HK-2 (cell line): ENCODE measurements at regions not wholly inside any gene's neighbourhood (a gene's known extent, or its start where the extent isn't known, plus 50 kb on each side); places are given as distances from the start of the nearest gene placed in this dataset.
"Not testable (repeated sequence)": the region's sequence is repeated elsewhere in the genome, so short reads cannot be mapped to it uniquely, and the experiment has no call there.

ENCODE experiments used
- DNase-seq: peaks from one replicate; pipeline ENCODE4 v3.0.0-alpha.2; 2018; ENCODE audit not compliant: unreplicated experiment

- DNase-seq: no peak
These were observed 92.7 kb downstream of the C12orf75 start for GRCh38 chr12:105423237-105423636.

- DNase-seq: no peak
These were observed 93.4 kb downstream of the C12orf75 start for GRCh38 chr12:105423921-105424320.

DNA sequence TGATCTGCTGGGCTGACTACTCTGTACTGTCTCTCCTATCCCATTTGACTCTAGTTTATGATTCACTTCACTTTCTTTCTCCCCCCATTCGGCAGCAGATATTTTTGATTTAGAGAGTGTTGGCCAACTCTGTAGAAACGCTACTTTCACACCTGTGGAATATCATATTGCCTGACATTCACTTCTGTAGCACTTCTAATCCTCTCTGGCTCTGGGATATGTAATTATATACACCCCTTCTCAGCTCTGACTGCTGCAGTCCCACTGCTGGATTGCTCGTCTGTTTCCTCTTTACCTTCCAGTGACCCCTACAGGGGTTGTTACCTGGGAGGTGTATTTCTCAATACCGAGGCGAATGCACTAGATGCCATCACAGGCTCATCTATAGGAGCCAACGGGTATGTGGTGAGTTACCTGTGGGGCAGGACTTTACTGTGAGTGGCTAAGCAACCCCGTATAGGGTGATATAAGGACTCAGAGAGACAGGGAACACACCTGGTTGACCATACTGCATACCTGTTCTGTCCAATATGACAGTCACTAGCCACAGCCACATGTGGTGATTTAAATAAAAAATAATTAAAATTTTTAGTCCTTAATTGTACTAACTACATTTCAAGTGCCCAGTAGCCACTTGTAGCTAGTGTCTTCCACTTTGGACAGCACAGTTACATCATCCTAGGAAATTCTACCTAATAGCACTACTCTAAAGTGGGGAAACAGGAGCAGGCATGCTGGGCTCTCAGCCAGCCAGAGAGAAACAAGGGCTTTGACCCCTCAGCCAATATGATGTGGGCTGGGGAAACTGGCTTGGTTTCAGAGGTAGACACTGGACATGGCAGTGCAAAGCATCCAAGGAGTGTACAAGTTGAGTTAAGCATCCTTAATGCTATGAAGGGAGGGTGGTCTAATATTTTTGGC, 95.0 kb downstream of the C12orf75 start:
- no peak for DNase-seq

DNA sequence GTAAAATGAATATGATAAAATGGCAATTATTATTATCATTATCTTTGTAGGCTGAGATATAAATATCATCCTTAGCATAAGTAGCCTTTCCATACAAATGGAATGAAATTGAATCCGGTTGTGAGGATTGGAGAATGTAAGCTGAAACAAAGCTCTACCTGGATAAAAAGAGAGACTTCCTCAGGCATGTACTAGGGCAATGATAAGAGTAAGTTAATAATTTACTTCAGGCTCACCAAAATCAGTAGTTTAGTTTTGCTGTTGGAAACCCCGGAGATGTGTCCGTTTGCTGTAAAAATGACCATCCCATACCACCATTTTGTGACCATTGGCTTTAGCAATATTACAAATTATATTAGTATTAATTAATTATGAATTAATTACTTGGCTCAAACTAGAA, 96.3 kb downstream of the C12orf75 start:
- DNase-seq: no peak

GRCh38 chr12:105427883-105428282, 97.4 kb downstream of the C12orf75 start:
- no peak for DNase-seq

DNA sequence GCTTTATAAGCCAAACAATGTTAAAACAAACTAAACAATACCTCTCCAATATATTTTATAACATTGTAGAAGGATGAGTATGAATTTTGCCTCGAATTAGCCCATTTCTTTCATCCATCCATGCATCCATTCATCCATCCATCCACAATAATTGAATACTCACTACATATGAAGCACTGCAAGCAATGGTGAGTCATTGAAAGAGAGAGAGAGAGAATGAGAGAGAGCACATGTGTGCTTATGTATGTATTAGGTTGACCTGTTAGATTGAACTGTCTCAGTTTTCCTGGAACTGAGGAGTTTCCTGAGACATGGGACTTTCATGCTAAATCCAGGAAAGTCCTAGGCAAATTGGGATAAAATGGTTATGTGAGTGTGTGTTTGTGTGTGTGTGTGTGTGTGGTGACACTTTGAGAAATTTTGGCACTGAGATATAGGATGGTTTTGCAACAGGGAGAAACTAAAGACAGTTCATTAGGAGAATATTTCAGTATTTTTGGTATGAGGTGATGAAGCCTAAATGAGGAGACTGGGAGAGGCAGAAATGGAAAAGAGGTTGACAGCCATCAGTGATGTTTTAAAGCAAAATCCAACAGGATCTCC, 98.4 kb downstream of the C12orf75 start:
- no peak for DNase-seq

DNA sequence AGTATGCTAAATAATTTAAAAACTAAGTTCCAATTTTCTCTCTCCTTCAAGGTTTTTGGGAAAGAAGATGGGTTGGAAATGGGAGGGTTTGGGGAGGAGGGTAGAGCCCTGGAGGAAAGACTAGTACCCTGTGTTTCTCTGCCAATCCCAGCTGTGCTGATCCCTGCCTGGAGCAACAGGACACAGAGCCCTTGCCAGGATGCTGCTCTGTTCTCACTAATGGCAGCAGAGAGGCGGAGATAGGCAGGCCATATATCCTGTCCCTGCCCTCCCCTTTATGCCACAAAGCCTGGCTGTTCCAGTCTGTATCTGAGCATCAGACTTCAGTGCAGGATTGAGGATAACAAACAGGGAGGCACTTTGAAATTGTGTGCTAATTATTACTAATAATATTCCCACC, 99.0 kb downstream of the C12orf75 start:
- DNase-seq: no peak

- no peak for DNase-seq
These were observed 101.1 kb downstream of the C12orf75 start for GRCh38 chr12:105431537-105432100.

GRCh38 chr12:105433804-105434203, 103.3 kb downstream of the C12orf75 start:
- no peak for DNase-seq

DNA sequence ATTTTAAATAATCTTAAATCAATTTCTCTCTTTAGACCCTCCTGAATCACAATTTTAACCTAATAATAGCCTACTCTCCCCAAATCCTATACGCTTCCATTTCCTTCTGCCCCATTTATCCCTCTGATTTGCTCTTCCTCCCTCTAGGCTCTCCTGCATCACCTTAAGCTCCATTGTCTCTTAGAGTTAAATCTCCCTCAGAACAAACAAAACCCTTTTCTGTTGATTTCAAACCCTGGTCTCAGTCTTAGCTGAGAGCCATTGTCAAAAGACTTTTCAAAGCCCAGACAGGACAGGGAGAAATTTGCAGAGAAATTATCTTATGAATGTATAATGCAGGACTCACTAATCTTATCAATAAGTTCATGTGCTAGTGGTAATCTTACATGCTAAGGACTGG, 106.1 kb downstream of the C12orf75 start:
- no peak for DNase-seq

GRCh38 chr12:105440037-105440664, 109.7 kb downstream of the C12orf75 start:
- no peak for DNase-seq

DNA sequence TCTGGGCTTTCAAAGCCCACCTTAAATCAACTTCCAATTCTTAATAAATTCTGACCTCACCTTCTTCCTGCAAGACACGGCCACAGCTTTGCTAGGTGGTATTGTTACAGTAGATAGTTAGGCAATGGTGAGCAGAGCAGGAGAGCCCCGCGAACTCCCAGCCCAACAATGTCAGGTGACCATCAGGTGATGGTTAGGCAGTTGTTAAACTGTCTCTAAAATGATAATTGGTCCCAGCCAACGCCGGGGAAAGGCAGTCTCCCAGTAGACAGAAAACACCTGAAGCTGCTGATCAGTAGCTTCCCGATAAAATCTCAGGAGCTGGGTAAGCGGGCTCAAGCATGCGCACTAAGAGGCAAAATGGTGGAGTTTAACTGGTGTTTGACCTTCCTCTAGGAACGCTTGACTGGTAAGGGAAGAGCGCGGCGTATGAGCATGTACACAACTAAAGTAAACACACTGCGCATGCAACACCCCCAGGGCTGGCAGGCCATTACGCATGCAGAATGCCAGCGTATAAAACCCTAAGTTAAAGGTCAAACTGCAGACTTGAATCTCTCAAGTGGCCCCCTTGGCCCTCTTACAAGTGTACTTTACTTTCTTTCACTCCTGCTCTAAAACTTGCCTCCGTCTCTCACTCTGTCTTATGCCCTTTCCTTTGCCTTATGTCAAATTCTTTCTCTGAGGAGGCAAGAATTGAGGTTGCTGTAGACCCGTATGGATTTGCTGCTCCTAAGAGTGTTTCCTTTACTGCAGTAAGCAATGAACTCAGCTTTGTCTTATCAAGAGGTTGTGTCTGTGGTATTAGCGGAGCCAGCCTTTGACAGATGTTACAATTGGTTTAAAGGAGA, 113.5 kb downstream of the C12orf75 start:
- DNase-seq: no peak

- DNase-seq: no peak
These were observed 114.2 kb downstream of the C12orf75 start for GRCh38 chr12:105444653-105445102.

DNA sequence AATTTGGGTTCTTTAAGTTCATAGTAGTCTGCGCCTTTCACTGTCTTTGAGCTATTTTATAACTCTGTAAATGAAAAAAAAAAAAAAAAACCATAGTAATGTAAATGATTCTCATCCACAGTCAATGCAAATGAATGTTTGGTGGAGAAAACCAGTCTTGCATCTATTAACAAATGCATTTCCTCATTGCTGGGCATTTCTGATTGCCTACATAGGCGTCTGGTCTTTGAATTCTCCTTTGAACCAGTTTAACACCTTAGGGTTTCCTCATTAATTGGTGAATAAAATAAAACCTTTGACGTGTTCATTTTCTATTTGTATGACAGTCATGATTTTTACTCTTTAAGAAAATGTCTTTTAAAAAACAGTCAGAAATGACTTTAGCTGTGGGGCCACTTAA, 114.8 kb downstream of the C12orf75 start:
- DNase-seq: no peak

DNA sequence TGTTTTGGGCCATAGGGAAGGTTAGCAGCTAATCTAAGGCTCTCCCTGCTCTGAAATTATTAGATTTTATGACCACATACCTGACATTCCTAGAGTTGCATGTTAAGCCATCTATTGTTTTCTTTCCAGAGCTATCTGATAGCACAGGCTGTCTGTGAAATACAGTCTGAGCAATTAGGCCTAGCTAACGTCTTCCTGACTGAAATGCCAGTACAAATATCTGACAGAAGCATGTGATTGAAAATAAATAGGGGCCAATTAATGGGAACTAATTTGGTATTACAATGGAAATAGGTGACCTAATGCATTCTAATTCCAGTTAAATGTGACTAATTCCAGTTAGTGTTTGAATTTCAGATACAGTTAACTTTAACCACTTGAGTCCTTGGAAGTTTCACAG, 115.2 kb downstream of the C12orf75 start:
- DNase-seq: no peak

DNA sequence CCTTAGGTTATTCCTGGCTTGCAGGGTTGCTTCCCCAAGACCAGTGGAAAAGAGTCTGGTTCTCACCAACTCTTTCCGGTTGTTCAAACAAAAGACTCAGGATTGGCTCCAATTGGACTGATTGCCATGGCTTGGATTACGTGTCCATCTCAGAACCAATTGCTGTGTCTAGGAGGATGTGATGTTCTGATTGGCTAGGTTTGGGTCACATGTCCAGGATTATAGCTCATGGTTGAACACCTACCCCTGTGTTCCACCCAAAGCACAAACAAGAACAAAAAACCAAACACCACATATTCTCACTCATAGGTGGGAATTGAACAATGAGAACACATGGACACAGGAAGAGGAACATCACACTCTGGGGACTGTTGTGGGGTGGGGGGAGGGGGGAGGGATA, 116.0 kb downstream of the C12orf75 start:
- DNase-seq: not testable (repeated sequence)

- no peak for DNase-seq
These were observed 118.9 kb downstream of the C12orf75 start for GRCh38 chr12:105449431-105449830.

- no peak for DNase-seq
These were observed 120.7 kb downstream of the C12orf75 start for GRCh38 chr12:105451211-105451610.

DNA sequence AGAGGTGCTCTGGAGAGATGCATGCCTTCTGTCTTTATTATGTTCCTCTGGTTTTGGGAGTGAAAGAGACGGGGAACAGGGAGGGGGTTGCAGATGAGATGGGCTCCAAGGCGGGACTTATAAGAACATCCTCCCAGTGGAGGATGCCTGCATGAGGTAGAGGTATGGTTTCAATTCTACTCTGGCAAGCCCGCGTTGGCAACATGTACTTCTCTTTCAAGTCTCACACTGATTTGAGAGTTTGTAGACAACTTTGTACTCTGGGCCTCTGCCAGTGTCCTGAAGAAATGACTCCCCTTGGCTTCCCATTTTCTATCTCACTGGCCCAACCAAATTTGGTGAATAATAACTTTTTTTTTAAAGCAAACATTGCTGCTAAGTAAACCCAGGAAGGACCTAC, 121.3 kb downstream of the C12orf75 start:
- no peak for DNase-seq

DNA sequence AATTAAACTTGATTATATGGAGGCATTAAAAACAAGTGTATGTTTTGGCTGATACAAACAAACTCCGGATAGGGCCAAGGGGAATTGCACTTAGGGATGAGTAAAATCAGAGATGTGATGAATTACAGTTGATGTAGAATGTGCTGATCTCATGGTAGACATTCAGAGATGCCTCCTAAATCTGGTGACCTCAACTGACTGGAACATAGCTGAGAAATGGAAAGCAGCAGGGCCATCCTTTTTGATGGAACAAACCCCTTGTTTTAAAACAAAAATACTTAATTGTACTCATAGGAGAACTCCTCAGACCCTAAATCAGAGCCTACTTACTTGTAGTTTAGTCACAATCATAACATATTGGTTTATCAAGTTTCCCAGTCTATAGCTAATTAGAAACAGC, 122.8 kb downstream of the C12orf75 start:
- DNase-seq: no peak

- no peak for DNase-seq
These were observed 124.2 kb downstream of the C12orf75 start for GRCh38 chr12:105454688-105455087.

GRCh38 chr12:105455261-105455660, 124.8 kb downstream of the C12orf75 start:
- DNase-seq: no peak
